GM10266 (cell line): ENCODE measurements at regions not wholly inside any gene's neighbourhood (a gene's known extent, or its start where the extent isn't known, plus 50 kb on each side); places are given as distances from the start of the nearest gene placed in this dataset.

Source experiments
- DNase-seq: peaks from one replicate; pipeline ENCODE4 v3.0.0; 2012; ENCODE audit errors: extremely low spot score
- CTCF ChIP-seq: IDR thresholded peaks from 2 replicates; pipeline ENCODE4 v1.5.1; 2012; ENCODE audit warnings: mild to moderate bottlenecking, low read depth; ENCODE audit not compliant: control insufficient read depth, insufficient read depth; ENCODE audit errors: missing control alignments

GRCh38 chr10:84899268-84899667, 570.9 kb downstream of the CCSER2 start:
- DNase-seq = no peak
- no peak for TF ChIP-seq CTCF

GRCh38 chr10:84900141-84900540, 571.8 kb downstream of the CCSER2 start:
- TF ChIP-seq CTCF = no peak
- DNase-seq = no peak

GRCh38 chr10:84901885-84902284, 573.5 kb downstream of the CCSER2 start:
- TF ChIP-seq CTCF = no peak
- DNase-seq = no peak

- no peak for TF ChIP-seq CTCF
- no peak for DNase-seq
Measured at GRCh38 chr10:84902553-84902952, 574.2 kb downstream of the CCSER2 start.

- no peak for TF ChIP-seq CTCF
Measured at GRCh38 chr10:84903320-84903719, 574.9 kb downstream of the CCSER2 start.

GRCh38 chr10:84907461-84908009, 579.1 kb downstream of the CCSER2 start:
- no peak for DNase-seq
- TF ChIP-seq CTCF = no peak

More at GRCh38 chr10:84903320-84903719, 574.9 kb downstream of the CCSER2 start:
- no peak for DNase-seq

GRCh38 chr10:84908491-84908890, 580.1 kb downstream of the CCSER2 start:
- DNase-seq = no peak
- no peak for TF ChIP-seq CTCF
